GM21423 (cell line): ENCODE measurements at regions not wholly inside any gene's neighbourhood (a gene's known extent, or its start where the extent isn't known, plus 50 kb on each side); places are given as distances from the start of the nearest gene placed in this dataset.
"Not testable (repeated sequence)": the region's sequence is repeated elsewhere in the genome, so short reads cannot be mapped to it uniquely, and the experiment has no call there.

Experiments
- ATAC-seq: cut with Tn5 transposase; IDR thresholded peaks from one replicate; pipeline ENCODE4 v1.9.1; 2021; ENCODE audit warnings: mild to moderate bottlenecking, moderate library complexity; ENCODE audit not compliant: unreplicated experiment

GRCh38 chr11:88061111-88061510 is 114.1 kb downstream of the RAB38 start:
- ATAC-seq: no peak

- ATAC-seq: no peak
Measured at GRCh38 chr11:88059326-88059725, 115.9 kb downstream of the RAB38 start.

GRCh38 chr11:88051396-88051795 is 123.8 kb downstream of the RAB38 start:
- ATAC-seq: no peak

DNA sequence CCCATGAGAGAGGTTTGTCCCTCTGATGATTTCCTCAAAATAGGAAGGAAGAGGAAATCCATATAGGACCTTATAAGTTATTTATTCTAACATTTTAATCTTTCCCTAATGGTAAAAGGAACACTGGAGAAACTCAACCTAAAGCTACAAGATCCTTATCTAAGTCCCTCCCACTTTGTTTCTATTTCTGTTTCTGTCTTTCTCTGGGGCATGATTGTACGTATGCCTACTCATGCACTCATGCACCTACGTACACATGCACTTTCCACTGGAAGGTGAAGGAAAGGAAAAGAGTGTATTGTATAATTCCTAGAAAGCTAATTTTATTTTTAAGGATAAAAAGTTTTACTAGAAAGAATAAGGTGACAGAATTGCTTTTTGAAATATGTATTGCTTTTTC is 125.0 kb downstream of the RAB38 start:
- no peak for ATAC-seq

DNA sequence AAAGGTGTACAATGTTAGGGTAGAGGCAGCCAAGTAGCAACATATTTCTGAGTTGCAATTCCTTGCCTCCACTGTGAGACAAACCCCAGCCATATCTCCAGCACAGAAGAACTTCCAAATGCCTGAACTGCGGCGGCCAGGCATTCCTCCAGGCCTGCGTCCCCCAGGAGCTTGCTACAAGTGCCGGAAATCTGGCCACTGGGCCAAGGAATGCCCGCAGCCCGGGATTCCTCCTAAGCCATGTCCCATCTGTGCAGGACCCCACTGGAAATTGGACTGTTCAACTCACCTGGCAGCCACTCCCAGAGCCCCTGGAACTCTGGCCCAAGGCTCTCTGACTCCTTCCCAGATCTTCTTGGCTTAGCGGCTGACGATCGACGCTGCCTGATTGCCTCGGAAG is 130.0 kb downstream of the RAB38 start:
- ATAC-seq: not testable (repeated sequence)

DNA sequence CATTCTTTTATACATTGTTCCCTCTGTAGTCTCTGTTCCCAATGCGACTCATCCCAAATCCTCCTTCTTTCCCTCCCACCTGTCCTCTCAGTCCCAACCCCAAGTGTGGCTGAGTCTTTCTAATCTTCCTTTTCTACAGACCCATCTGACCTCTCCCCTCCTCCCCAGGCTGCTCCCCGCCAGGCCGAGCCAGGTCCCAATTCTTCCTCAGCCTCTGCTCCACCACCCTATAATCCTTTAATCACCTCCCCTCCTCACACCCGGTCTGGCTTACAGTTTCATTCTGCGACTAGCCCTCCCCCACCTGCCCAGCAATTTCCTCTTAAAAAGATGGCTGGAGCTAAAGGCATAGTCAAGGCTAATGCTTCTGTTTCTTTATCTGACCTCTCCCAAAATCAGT is 130.6 kb downstream of the RAB38 start:
- ATAC-seq: not testable (repeated sequence)

GRCh38 chr11:88043149-88043548 is 132.1 kb downstream of the RAB38 start:
- no peak for ATAC-seq

- ATAC-seq: no peak
Measured at GRCh38 chr11:88042647-88043046, 132.6 kb downstream of the RAB38 start.

DNA sequence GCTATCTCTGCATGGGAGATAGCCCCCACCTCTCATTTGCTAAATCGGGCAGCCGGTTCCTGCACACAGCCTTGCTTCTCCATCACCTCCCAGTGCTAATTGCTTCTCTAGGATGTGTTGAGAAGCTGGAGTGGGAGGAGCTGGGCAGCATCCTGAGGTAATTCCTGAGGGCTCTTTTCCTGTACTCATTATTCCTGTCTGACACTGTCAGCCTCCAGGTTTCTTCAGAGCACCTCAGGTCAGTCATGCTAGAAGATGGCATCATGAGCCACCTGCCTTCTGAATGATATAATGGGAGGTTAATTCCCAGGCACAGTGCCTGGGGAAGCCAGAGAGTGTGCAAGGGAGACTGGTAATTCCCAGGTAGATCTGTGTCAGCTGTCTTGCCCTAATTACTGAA is 133.0 kb downstream of the RAB38 start:
- no peak for ATAC-seq

- ATAC-seq: no peak
Measured at GRCh38 chr11:88041679-88042078, 133.6 kb downstream of the RAB38 start.

- no peak for ATAC-seq
Measured at GRCh38 chr11:88040148-88040496, 135.1 kb downstream of the RAB38 start.

DNA sequence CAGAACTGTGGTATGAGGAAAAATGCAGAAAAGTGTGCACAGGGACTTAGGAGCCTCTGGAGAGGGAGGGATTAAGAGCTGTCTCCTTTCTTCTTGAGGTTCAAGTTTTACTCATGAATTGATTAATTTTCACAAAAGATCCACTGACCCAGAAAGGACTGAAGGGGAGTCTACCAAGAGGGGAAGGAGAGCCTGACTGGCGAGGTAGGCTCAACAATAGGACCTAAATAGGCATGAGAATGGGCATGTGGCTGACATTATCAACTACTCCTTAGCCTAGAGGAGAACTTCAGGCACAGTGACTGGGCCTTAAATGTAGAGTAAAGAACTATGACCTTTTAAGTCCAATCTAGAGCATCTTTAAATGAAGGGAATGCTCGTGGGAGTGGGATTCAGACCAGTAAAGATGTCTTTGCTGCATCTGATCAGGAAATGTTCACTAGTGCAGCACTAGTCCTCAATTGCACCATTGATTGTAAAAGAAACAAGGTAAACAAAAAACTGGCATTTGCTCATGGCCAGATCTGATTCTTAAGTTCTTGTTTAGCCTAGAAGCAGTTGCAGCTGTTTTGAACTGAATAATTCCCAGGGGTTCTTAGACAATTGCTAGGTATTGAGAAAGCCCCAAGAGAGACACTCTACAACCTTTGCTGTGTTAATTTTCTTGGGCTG is 135.6 kb downstream of the RAB38 start:
- no peak for ATAC-seq

GRCh38 chr11:88038063-88038462 is 137.2 kb downstream of the RAB38 start:
- no peak for ATAC-seq

DNA sequence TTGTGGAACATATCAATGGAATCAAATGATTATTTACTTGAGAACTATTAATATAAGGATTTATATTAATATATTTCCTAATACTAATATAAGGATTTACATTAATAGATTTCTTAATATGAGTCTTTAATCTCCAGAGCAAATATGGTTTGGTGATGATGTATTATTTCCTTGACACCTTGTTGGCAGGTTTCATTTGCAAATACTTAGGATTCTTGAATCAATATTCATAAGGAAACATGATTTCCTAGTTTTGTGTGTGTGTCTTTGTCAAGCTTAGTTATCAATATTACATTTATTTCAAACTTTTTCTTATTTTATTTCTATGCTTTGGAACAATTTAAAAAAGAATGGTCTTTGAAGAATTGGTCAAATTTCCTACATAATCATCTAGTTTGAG is 138.5 kb downstream of the RAB38 start:
- no peak for ATAC-seq

DNA sequence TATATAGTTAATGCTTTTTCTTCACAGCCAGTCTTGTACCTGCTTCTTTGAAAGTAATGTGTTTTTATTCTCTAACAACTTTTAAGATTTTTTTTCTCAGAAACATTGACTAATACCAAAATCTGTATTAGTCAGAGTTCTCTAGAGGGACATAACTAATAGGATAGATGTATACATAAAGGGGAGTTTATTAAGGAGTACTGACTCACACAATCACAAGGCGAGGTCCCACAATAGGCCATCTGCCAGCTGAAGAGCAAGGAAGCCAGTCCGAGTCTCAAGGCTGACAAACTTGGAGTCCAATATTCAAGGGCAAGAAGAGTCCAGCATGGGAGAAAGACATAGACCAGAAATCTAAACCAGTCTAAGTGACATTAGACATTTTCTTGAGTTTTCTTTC is 140.0 kb downstream of the RAB38 start:
- ATAC-seq: no peak

DNA sequence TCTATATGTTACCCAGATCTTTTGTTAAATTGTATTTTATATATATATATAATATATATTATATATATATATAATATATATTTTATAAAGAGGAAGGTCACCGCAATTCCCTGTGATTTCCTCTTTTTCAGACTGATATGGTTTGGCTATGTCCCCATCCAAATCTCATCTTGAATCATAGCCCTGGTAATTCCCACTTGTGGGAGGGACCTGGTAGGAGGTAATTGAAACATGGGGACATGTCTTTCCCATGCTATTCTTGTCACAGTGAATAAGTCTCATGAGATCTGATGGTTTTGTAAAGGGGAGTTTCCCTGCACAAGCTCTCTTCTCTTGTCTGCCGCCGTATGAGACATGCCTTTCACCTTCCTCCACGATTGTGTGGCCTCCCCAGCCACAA is 157.6 kb downstream of the RAB38 start:
- no peak for ATAC-seq

DNA sequence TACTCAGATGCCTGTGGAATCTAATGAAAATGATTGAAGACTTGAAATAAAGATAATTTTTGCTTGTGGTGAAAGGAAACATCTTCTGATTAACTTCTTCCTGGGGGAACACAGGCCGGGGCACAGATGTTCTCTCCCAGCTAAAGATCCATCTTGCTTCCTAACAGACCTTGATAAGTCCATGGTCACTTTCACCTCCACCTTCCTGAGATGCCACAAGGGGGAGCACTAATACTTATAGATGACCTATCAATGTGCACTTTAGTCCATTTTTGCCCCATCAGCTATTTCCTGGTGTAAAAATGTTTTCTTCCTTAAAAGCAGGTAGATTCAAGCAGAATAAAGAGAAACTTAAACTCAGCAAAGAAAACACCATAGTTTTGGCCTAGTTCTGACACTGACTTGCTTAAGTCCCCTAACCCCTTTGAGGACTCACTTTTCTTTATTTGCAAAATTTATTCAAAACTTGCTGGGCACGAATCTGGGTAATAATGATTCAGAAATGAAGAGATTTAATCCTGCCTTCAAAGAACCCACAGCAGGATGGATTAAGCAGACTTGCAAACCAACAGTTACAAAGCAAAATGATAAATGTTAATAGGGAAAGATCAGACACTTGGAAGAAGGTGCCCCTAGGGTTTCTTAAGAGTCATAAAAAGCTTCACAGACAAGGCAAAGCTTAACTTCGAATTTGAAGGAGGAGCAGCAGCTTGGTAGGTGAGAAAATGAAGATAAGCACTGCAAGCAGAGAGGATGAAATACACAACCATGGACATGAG is 158.7 kb downstream of the RAB38 start:
- peak; percentile 81 for ATAC-seq

DNA sequence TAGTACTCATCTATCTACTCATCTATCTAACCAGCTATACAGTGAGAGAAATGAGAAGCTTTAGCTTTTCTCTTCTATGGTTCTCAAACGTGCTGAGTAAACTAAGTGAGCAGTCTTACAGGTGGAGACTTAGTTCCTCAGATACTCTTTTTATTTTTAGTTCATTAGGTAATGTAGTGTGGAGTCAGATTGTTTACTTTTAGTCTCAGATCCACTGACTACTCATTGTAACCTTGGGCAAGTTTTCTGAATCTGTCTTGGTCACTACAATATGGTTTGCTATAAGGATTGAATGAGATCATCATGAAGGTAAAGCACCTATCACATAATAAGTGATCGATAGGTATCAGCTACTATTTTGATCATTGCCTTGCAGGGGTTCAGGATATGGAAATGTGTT is 160.1 kb downstream of the RAB38 start:
- no peak for ATAC-seq

DNA sequence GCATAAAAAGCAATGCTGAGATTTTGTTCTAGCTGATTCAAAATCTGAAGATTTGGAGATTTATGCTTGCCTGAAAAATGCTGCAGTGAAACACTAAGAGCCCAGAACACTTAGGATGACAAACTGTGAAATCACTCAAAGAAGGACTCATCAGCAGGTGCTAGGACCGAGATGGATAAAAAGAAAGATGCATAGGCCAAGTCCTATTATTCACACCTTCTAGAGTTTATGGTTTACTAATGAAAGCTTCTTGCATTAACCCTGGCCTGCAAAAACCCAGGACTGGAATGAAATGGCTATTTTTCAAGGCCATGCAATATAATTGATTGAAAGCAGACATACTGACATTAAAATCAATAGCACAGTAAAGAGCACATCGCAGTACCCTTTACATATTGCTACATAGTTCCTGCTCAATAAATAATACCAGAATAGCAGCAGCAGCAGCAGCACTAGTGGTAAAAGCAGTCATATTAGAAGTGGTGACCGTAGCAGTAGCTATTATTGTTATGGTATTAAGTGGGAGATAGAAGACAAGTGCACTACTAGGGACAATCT is 161.7 kb downstream of the RAB38 start:
- no peak for ATAC-seq

DNA sequence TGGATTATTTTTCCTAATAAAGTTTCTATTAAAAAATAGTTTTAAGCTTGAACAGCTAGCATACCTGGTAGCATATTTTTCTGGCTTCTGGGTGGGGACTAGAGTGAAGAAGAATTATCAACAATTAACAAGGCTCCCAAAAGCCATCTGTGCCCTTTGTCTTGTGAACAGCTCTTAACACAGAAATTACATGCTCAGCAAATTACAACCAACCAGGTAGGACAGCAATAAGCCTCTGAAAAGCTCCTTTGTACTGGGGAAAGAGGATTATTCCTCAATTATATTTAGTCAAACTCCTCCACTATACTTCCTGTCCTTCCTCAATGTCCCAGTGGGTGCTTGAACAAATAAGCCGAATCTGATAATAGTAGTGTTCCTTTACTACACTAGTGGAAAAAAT is 162.8 kb downstream of the RAB38 start:
- no peak for ATAC-seq

DNA sequence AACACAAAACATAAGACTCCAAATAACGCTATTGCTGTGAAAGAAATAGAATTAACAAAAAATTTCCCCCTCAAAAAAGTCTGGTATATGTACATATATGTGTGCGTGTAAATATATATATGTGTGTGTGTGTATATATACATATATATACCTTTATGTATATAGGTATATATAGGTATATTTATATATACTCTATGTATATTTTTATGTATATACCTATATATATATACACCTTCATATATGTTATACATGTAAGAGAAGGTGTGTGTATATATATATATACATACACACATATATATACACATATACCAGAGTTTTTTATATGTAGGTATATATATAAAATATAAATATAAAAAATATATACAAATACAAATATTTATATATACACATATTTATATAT is 199.2 kb downstream of the RAB38 start:
- no peak for ATAC-seq

- no peak for ATAC-seq
Measured at GRCh38 chr11:87974797-87975196, 200.4 kb downstream of the RAB38 start.
